GM18508 (cell line): ENCODE measurements at regions not wholly inside any gene's neighbourhood (a gene's known extent, or its start where the extent isn't known, plus 50 kb on each side); places are given as distances from the start of the nearest gene placed in this dataset.
"Not testable (repeated sequence)": the region's sequence is repeated elsewhere in the genome, so short reads cannot be mapped to it uniquely, and the experiment has no call there.

Experiments used
- ATAC-seq: cut with Tn5 transposase; IDR thresholded peaks from one replicate; pipeline ENCODE4 v1.9.1; 2021; ENCODE audit warnings: moderate number of reproducible peaks; ENCODE audit not compliant: insufficient read depth, unreplicated experiment

GRCh38 chr5:30414078-30414477, 779.4 kb upstream of the CDH6 start:
- ATAC-seq, result no peak

- ATAC-seq, result no peak
Observed at GRCh38 chr5:30413540-30413939, 779.9 kb upstream of the CDH6 start.

- no peak for ATAC-seq
Observed at GRCh38 chr5:30405821-30406220, 787.7 kb upstream of the CDH6 start.

GRCh38 chr5:30401479-30402058, 791.9 kb upstream of the CDH6 start:
- no peak for ATAC-seq

- ATAC-seq, result no peak
Observed at GRCh38 chr5:30398423-30398822, 795.1 kb upstream of the CDH6 start.

GRCh38 chr5:30392897-30393296, 800.6 kb upstream of the CDH6 start:
- no peak for ATAC-seq

- ATAC-seq, result no peak
Observed at GRCh38 chr5:30390095-30390494, 803.4 kb upstream of the CDH6 start.

GRCh38 chr5:30387974-30388632, 805.4 kb upstream of the CDH6 start:
- no peak for ATAC-seq

GRCh38 chr5:30385754-30386153, 807.7 kb upstream of the CDH6 start:
- no peak for ATAC-seq

- no peak for ATAC-seq
Observed at GRCh38 chr5:30384171-30384570, 809.3 kb upstream of the CDH6 start.

GRCh38 chr5:30380228-30380627, 813.3 kb upstream of the CDH6 start:
- no peak for ATAC-seq

- no peak for ATAC-seq
Observed at GRCh38 chr5:30376848-30377247, 816.6 kb upstream of the CDH6 start.

- no peak for ATAC-seq
Observed at GRCh38 chr5:30368064-30368463, 825.4 kb upstream of the CDH6 start.

GRCh38 chr5:30365031-30365430, 828.5 kb upstream of the CDH6 start:
- ATAC-seq, result not testable (repeated sequence)

- ATAC-seq, result no peak
Observed at GRCh38 chr5:30357371-30357770, 836.1 kb upstream of the CDH6 start.

GRCh38 chr5:30355675-30356074, 837.8 kb upstream of the CDH6 start:
- no peak for ATAC-seq

- no peak for ATAC-seq
Observed at GRCh38 chr5:30347858-30348257, 845.6 kb upstream of the CDH6 start.

- not testable (repeated sequence) for ATAC-seq
Observed at GRCh38 chr5:30345539-30346345, 847.7 kb upstream of the CDH6 start.

GRCh38 chr5:30343707-30344106, 849.8 kb upstream of the CDH6 start:
- ATAC-seq, result no peak

GRCh38 chr5:30341466-30341865, 852.0 kb upstream of the CDH6 start:
- no peak for ATAC-seq

- no peak for ATAC-seq
Observed at GRCh38 chr5:30337084-30337573, 856.4 kb upstream of the CDH6 start.
